HG03575 (cell line): ENCODE measurements at regions not wholly inside any gene's neighbourhood (a gene's known extent, or its start where the extent isn't known, plus 50 kb on each side); places are given as distances from the start of the nearest gene placed in this dataset.
"Not testable (repeated sequence)": the region's sequence is repeated elsewhere in the genome, so short reads cannot be mapped to it uniquely, and the experiment has no call there.

Experiments used
- ATAC-seq: cut with Tn5 transposase; IDR thresholded peaks from one replicate; pipeline ENCODE4 v1.9.1; 2021; ENCODE audit not compliant: unreplicated experiment, insufficient number of reproducible peaks, low FRiP score; ENCODE audit errors: extremely low read depth

DNA sequence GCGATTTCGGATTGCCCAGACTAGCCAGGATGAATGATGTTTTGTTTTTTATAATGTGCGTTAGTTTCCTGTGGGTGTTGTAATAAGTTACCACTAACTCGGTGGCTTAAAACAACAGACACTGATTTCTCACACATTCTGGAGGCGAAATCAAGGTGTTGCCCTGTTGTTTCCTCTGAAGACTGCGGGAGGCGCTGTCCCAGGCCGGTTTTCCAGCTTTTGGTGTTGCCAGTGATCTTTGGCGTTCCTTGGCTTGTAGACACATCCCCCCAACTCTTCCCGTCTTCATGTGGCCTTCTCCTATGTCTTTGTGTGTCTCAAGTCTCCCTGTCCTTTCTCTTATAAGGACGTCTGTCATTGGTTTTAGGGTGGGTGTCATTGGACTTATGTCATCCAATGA lies 267.7 kb downstream of the AACS start:
- ATAC-seq: no peak

GRCh38 chr12:125336246-125336645 lies 271.0 kb downstream of the AACS start:
- no peak for ATAC-seq

- no peak for ATAC-seq
These were observed 275.6 kb downstream of the AACS start for GRCh38 chr12:125340791-125341190.

DNA sequence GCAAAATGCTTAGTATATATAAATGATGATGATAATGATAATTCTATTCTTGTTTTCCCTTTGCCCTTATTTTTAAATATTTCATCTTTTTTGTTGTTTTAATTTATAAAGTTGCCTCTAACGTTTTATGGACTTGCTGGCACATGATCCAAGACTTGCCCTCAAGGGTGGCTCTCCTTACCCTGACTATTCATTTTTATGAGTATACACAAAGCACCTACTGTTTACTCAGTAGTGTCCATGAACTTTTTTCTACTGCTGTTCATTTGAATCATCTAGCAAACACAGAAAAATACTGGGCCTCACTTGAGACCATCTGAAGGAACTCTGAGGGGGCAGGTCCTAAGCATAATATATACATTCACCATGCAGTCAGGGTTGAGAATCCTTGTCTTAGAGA lies 276.2 kb downstream of the AACS start:
- no peak for ATAC-seq

- no peak for ATAC-seq
These were observed 278.4 kb downstream of the AACS start for GRCh38 chr12:125343649-125344048.

DNA sequence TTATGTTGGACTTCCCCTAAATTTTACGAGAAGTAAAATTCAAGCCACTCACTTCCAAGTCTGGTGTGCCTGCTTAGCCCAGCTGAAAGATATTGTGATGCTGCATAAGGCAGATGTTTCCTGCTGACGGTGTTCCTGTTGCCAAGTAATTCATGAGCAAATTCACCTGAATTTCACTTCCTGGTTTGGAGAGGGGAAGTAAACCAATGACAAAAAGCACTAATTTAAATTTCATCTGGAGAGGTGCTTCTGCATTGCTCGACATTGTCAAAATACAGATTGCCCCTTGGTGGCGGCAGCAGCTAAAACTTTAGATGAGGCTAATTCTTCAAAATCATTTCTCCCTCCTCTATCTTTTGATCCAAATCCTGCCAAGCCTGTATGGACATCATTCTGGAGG lies 281.1 kb downstream of the AACS start:
- ATAC-seq: no peak

GRCh38 chr12:125351788-125352187 lies 286.6 kb downstream of the AACS start:
- no peak for ATAC-seq

- not testable (repeated sequence) for ATAC-seq
These were observed 287.8 kb downstream of the AACS start for GRCh38 chr12:125353002-125353401.

DNA sequence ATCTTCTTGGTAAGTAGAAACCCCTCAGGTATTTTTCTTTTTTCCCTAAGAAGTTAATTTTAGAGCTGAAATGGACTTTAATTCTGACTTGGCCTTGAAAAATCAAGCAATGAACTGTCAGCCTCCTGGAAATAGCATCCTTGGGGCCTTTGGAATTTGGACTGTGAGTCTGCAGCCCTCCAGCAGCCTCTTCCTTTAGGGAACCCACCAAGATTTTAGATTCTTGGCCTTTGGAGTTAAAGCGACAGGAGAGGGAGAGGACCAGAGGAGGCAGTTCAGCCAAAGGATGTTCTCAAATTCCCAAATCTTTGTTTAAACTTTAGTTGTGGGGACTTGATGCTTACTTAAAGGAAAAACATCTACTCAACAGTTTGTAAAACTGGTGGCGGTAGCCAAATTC lies 288.6 kb downstream of the AACS start:
- ATAC-seq: no peak

GRCh38 chr12:125355614-125356013 lies 290.4 kb downstream of the AACS start:
- ATAC-seq: no peak

DNA sequence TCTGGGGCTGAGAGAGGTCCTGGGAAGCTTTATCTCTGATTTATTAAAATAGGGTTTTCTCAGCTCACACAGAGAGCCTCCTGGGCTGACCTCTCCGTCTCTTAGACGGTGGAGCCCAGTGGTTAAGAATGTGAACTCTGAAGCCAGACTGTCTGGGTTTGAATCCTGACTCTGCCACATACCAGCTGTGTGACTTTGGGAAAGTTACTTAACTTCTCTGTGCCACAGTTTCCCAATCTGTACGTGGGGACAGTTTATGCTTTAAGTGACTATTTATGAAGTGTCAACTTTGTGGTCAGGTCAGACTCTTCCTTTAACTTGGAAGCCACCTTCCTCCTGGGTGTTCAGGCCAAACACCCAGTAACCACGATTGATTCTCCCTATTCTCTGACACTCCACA lies 290.9 kb downstream of the AACS start:
- ATAC-seq: no peak

DNA sequence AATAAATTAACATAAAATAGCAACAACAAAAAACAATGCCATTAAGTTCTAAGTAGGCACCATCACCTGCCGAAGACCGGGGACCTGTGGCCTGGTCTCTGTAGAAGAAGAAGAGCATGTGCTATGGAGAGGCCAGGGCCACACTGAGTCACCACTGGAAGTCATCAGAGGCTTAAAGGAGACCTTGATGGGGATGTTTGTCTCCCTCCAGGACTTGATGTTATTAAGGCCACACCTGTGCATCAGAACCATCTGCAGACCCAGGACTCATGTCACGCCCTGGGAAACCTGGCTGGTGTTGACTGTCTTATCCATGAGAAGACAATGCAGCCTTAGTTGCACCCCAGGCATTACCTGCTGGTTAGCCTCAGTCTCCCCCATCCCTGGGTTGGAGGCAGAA lies 292.3 kb downstream of the AACS start:
- no peak for ATAC-seq

- no peak for ATAC-seq
These were observed 295.3 kb downstream of the AACS start for GRCh38 chr12:125360540-125360939.

GRCh38 chr12:125371033-125371432 lies 305.8 kb downstream of the AACS start:
- no peak for ATAC-seq

GRCh38 chr12:125372085-125372484 lies 306.9 kb downstream of the AACS start:
- ATAC-seq: no peak

DNA sequence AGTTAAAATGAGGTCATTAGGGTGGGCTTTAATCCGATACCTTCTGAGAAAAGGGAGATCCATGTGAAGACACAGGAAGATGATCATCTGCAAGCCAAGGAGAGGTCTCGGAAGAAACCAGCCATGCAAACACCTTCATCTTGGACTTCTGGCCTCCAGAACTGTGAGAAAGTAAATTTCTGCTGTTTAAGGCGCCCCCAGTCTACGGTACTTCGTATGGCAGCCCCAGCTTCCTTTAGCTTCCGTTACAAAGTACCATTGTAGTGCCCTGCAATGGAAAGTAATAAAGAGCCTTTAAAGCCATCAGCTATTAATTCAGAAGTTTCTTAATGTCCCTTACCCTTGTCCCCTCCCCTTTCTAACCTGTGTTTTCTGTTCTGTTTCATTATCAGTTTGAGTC lies 308.1 kb downstream of the AACS start:
- ATAC-seq: no peak

GRCh38 chr12:125376422-125376821 lies 311.2 kb downstream of the AACS start:
- ATAC-seq: no peak

- ATAC-seq: no peak
These were observed 311.9 kb downstream of the AACS start for GRCh38 chr12:125377093-125377492.

GRCh38 chr12:125381373-125381772 lies 316.1 kb downstream of the AACS start:
- ATAC-seq: no peak

- ATAC-seq: no peak
These were observed 317.7 kb downstream of the AACS start for GRCh38 chr12:125382926-125383325.

DNA sequence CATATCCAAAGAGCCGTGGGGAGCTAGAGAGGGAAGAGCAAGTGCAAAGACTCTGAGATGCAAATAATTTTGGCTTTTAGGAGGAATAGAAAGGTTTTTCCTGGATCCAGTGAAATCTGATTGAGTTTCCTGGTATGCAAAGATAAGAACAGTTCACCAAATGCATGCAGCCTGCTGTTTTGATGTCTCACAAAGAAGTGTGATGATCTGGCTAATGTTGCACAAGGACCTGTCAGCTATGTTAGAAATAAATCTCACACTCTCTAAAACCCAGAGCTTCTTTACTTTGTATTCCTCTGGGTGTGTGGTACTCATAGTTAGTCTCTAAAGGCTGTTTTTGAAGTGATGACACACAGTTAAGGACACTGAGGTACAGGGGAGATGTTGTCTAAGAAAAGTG lies 321.4 kb downstream of the AACS start:
- ATAC-seq: no peak

- ATAC-seq: no peak
These were observed 322.0 kb downstream of the AACS start for GRCh38 chr12:125387206-125387605.
